Esophagus squamous epithelium (tissue), 4 donors: ENCODE measurements at regions not wholly inside any gene's neighbourhood (a gene's known extent, or its start where the extent isn't known, plus 50 kb on each side); places are given as distances from the start of the nearest gene placed in this dataset.

ENCODE experiments used
- POLR2A ChIP-seq, 4 donors: fragments of 450-650 bp; IDR thresholded peaks; one replicate each; pipeline ENCODE4 v1.6.1; 2017; ENCODE audit warnings: antibody characterized with exemption in 4 of 4, mild to moderate bottlenecking in 4 of 4, moderate library complexity in 3 of 4
- TF ChIP-seq, protein P1 (sequence below), 6 experiments: fragments of 450-650 bp in 4 of 6; fragments of 200-600 bp in 2 of 6; sonication (generic) in 2 of 6; IDR thresholded peaks; one replicate each; pipeline ENCODE4 v1.5.1; 2016 to 2019; ENCODE audit warnings: antibody characterized with exemption in 6 of 6, mild to moderate bottlenecking in 4 of 6, moderate library complexity in 4 of 6

DNA sequence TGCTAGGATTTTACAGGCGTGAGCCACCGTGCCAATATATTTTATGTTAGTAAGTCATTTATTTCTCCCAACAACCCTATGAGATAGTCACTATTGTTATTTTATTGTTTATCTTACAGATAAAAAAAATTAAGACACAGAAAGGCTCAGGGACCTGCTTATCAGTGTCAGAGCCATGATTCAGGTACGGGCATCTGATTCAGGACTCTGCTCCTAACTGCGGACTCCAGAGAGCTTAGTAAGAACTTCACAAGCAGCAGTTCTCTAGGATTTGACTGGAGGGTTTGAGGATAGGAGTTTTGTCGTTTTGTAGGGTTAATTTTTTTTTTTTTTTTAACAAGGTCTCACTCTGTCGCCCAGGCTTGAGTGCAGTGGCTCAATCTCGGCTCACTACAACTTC is 174.2 kb downstream of the BCL11A start:
- TF ChIP-seq, protein P1, sequence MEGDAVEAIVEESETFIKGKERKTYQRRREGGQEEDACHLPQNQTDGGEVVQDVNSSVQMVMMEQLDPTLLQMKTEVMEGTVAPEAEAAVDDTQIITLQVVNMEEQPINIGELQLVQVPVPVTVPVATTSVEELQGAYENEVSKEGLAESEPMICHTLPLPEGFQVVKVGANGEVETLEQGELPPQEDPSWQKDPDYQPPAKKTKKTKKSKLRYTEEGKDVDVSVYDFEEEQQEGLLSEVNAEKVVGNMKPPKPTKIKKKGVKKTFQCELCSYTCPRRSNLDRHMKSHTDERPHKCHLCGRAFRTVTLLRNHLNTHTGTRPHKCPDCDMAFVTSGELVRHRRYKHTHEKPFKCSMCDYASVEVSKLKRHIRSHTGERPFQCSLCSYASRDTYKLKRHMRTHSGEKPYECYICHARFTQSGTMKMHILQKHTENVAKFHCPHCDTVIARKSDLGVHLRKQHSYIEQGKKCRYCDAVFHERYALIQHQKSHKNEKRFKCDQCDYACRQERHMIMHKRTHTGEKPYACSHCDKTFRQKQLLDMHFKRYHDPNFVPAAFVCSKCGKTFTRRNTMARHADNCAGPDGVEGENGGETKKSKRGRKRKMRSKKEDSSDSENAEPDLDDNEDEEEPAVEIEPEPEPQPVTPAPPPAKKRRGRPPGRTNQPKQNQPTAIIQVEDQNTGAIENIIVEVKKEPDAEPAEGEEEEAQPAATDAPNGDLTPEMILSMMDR (IDR thresholded peaks at IDR 0.05) = no peak
- no peak for TF ChIP-seq POLR2A (IDR thresholded peaks at IDR 0.05)
